DND-41 (cell line): ENCODE measurements at regions not wholly inside any gene's neighbourhood (a gene's known extent, or its start where the extent isn't known, plus 50 kb on each side); places are given as distances from the start of the nearest gene placed in this dataset.

Experiments
- EZH2 ChIP-seq: IDR thresholded peaks from 3 replicates; pipeline ENCODE4 v1.6.1; 2012; ENCODE audit warnings: borderline replicate concordance, low read depth, mild to moderate bottlenecking, moderate library complexity, low read length, inconsistent platforms; ENCODE audit not compliant: severe bottlenecking
- TF ChIP-seq, protein P1 (sequence below): IDR thresholded peaks from 2 replicates; pipeline ENCODE4 v1.5.1; 2012; ENCODE audit warnings: borderline replicate concordance, low read length, moderate library complexity, mild to moderate bottlenecking; ENCODE audit not compliant: poor library complexity, severe bottlenecking; ENCODE audit errors: extremely low read depth

DNA sequence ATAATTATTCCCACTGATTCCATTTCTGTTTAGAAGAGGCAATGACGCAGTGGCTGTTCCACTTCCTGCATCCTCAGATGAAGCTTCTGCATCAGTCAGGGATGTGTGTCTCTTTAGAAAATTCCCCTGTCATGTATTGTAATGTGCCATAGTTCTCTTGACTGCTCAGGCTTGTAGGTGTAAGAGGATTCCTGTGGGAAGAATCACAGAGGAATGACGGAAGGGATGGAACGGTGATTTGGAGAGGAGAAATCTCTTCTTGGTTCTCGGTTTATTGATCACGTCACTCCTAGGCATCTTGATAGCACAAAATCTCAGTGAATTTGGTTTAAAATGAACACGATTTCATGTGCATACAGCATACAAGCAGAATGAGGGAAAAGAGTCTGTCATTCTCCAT, 69.8 kb upstream of the PRKCQ start:
- no peak for TF ChIP-seq EZH2
- TF ChIP-seq, protein P1, sequence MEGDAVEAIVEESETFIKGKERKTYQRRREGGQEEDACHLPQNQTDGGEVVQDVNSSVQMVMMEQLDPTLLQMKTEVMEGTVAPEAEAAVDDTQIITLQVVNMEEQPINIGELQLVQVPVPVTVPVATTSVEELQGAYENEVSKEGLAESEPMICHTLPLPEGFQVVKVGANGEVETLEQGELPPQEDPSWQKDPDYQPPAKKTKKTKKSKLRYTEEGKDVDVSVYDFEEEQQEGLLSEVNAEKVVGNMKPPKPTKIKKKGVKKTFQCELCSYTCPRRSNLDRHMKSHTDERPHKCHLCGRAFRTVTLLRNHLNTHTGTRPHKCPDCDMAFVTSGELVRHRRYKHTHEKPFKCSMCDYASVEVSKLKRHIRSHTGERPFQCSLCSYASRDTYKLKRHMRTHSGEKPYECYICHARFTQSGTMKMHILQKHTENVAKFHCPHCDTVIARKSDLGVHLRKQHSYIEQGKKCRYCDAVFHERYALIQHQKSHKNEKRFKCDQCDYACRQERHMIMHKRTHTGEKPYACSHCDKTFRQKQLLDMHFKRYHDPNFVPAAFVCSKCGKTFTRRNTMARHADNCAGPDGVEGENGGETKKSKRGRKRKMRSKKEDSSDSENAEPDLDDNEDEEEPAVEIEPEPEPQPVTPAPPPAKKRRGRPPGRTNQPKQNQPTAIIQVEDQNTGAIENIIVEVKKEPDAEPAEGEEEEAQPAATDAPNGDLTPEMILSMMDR: no peak
